DMS114 treated with DMSO at 0.1 percent for 48 hours (cell line): ENCODE measurements at regions not wholly inside any gene's neighbourhood (a gene's known extent, or its start where the extent isn't known, plus 50 kb on each side); places are given as distances from the start of the nearest gene placed in this dataset.

Experiments
- DNase-seq: peaks from one replicate; lab custom pipeline; 2025; ENCODE audit not compliant: unreplicated experiment; lab: John Stamatoyannopoulos, UW

DNA sequence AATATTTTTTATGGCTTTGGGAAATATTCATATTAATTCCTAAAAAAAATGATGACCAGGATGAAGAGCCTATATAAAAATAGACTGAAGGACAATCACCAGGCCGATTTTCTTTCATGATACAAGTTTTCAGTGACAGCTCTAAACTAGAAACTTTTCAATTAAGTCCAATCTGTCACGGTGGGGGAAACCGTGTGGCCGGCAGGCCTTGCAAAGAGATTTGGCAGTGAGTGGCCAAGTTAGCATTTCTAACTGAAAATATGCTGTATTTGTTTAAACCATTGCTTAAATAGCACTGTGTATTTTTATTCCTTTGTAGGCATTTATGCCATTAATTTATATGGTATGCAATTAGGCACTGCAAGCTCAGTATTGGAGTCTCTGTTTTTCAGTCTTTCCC, 294.5 kb upstream of the NRIP1 start:
- no peak for DNase-seq

DNA sequence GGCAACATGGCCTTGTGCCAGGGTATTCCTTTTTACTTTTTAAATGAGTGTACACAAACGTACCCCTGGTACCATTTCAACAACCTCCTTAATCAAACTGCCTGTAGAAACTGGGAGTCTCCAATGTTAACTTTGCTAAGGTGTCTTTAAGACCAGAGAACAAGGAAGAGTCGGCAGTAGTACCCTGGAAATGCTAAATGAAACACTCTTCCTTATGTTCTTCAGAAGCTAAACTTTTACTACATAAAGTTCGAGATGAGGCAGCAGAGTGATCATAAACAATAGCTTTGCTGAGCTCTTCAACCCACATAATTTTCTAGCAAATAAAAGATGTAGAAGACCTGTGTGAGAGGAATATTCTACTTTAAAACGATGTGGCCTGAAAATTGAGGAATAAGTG, 297.7 kb upstream of the NRIP1 start:
- DNase-seq = no peak

- no peak for DNase-seq
Measured at GRCh38 chr21:15363921-15364320, 299.1 kb upstream of the NRIP1 start.

DNA sequence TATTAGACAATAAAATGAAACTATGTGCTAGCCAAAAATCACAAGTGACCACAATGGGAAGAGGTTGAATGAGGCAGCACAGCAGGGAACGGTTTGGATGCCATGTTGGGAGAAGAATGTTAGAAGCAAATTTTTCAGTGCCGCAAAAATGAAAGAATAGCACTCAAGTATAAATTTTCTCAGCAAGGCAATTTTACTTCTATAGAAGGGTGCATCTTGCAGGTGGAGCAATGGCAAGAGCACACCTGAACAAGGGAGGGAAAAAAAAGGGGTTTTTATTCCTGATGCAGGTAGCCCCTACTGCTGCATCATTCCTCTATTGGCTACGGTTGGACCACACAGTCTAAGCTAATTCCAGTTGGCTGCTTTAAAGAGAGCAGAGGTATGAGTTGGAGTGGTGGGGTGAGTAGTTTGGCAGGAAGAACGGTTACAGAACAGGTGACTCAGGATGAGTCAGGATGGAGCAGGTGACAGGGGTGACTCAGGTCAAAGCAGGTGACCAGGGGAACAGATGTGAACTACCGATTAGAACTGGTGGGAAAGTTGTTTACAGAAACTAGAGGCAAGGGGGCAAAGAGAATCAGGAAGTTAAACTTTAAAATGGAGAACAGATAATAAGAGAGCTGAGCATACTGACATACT, 301.1 kb upstream of the NRIP1 start:
- DNase-seq = no peak

DNA sequence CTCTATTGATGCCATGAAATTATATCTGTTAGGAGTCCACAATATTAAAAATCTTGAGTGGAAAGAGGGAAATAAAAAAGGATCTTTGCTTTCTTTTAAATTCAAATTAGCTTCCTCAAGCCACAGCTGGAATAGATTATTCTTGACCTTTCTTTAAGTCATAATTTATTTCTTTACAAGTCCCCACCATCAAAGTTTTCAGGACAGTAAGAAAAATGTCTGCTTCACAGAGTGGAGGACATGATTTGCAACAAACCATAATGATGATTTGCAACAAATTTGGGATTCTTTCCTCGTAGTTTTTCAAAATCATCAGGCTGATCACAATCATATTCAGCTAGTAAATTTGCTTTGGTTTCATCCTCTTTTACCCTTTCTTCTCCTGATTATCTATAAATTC, 301.8 kb upstream of the NRIP1 start:
- DNase-seq = no peak

DNA sequence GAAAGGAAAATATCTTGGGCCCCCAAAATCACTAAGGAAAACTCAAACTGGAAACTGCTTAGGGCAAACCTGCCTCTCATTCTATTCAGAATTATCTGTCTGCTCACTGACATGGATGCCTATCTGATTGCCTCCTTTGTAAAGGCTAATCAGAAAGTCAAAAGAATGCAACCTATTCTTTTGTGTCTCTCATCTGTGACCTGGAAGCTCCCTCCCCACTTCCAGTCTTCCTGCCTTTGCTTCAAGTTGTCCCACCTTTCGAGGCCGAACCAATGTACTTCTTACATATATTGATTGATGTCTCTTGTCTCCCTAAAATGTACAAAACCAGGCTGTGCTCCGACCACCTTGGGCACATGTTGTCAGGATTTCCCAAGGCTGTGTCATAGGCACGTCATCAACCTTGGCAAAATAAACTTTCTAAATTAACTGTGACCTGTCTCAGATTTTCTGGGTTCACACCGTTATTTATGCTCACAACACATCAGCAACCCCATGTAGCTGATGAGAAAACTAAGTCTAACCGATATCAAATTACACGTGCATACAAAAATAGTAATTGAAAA, 302.3 kb upstream of the NRIP1 start:
- no peak for DNase-seq

DNA sequence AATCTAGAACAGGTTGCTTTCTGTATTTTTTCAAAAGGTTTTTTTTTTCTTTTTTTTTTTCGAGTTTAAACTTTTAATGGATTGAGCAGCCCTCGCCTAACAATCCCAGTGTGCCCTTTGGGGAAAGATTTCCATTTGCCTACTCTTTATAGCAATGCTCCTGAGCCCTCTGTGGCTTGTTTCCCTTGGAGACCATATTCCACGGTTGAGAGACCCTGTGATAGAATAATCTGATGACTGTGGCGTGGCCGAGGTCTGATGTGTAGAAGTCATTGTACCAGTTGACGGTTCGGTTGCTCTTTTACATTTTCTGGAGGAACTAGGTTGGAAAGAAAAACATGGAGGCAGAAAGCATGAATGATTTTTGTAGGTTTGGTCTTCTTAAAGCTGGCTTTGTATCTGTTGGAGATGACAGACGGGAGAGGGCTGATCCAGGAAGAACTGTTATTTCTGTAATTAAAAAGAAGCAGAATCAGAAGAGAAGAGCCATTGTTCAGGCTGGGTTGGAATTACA, 305.7 kb upstream of the NRIP1 start:
- DNase-seq = no peak

- DNase-seq = no peak
Measured at GRCh38 chr21:15373941-15374340, 309.1 kb upstream of the NRIP1 start.

GRCh38 chr21:15379776-15380175, 315.0 kb upstream of the NRIP1 start:
- DNase-seq = no peak

DNA sequence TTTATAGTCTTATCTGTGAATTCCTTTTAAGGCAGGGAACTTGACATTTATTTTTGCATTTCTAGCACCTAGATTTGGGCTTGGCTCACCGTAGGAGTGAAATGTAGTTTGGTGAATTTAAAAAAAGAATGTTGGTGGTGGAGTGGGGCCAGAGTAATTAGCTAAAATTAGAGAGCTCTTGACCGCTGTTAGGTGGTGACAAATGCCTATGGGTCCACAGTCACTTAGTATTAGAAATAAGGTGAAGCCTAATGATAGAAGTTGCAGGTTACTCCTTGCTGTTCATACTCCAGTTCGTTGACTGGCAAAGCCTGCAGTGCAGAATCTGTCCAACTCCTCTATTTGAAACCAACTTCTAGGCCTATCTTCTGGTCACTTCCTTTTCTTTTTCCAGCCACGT, 318.8 kb upstream of the NRIP1 start:
- no peak for DNase-seq

DNA sequence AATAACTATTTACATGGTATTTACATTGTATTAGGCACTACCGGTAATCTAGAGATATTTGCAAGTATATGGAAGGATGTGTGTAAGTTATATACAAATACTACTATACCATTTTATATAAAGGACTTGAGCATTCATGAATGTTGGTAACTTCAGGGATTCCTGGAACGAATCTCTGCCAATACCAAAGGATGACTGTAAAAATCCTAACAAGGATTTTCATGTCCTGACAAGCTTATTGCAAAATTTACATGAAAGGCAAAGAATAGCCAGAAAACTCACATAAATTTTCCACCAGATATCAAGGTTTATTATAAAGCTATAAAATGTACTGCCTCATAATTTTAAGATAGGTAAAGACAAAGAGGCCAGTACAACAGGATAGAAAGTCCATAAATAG, 325.2 kb upstream of the NRIP1 start:
- DNase-seq = no peak

DNA sequence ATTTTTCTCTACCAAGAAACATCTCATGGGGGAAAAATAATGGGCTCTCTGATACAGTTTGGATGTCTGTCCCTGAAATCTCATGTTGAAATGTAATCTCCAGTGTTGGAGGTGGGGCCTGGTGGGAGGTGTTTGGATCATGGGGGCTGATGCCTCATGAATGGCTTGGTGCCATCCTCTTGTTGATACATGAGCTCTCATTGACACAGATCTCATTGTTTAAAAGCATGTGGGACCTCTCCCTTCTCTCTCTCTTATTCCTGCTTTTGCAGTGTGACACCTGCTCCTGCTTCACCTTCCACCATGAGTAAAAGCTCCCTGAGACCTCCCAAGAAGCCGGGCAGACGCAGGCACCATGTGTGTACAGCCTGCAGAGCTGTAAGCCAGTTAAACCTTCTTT, 332.5 kb upstream of the NRIP1 start:
- no peak for DNase-seq

- no peak for DNase-seq
Measured at GRCh38 chr21:15400905-15401304, 328.9 kb upstream of the USP25 start.

GRCh38 chr21:15401331-15401730, 328.5 kb upstream of the USP25 start:
- no peak for DNase-seq

GRCh38 chr21:15405214-15405613, 324.6 kb upstream of the USP25 start:
- no peak for DNase-seq

DNA sequence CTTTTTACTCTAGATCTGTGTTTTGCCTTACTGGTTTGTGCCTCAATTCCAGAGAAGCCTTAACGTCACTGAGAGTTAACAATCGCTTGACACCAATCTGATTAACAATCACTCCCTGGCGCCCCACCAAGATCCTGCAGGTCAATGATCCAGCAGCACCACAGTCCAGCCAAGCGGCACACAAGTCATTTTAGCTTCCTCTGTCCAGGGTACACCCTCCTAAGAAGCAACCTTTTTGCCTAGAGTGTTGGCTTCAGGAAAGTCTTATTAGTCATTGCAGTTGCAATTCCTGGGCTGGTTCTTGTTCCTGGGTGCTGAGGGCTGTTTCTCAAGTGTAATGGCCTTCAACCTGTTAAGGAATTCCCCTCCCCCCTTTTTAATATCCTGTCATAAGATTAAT, 323.0 kb upstream of the USP25 start:
- no peak for DNase-seq

DNA sequence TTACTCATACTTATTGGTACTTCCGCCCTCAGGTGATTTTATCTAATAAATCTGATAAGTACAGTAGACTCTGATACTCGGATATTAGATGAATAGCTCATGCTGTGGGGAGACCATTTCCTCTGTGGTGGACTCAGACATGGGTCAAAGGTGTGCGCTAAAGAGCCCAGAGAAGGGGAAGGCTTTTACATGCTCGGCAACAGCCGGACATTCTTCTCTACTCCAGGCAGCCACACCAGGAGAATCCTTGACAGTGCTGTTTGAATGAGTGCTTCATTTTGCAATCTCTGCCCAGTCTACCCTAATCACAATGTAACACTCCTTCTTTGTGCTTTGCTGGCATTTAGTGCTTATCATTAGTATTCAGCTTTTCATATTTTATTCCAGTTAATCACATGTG, 322.2 kb upstream of the USP25 start:
- no peak for DNase-seq

DNA sequence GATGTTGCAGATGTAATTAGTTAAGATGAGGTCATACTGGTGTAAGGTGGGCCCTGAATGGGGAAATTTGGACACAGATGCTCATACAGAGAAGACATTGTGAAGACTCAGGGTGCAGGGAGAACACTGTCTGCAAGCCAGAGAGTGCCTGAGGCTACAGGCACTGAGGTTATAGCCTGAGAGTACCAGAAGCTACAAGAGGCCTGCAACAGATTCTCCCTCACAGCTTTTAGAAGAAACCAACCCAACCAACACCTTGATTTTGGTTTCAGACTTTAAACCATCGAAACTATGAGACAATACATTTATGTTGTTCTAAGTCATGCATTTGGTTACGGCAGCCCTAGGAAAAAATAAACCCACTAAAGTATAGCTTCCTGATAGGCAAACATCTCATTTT, 321.7 kb upstream of the USP25 start:
- no peak for DNase-seq

DNA sequence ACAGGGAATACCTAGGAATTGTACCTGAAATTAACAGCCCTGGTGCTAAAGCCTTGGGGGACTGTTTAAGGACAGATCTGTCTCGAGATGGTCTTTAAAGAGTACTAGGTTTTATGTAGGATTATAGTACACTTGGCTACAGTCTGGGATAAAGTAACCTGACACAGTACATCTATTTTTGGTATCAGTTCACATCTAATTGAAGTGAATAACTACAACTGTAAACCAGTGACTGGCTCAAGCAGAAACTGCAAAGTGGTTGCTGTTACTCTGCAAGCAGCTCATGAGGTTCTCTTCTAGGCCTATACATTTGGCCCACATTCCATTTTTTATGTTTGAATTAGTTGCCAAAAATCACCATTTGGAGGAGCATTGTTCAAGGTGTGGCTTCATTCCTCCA, 320.8 kb upstream of the USP25 start:
- DNase-seq = no peak

DNA sequence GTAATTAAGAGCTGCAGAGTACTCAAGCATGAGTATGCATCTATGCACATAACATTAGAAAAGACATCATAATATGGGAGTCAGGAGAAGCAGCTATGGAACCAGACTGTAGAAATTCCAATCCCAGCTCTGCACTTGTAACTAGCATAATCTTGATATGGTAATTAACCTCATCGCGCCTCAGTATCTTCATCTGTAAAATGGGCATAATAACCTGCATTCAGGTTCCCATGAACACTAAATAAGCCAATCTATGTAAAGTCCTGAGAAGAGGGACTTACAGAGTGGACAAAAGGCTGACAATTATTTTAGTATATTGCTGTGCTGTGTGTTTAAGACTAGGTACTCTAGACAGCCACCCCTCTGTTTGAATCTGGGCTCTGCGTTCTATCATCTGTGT, 318.9 kb upstream of the USP25 start:
- DNase-seq = no peak

DNA sequence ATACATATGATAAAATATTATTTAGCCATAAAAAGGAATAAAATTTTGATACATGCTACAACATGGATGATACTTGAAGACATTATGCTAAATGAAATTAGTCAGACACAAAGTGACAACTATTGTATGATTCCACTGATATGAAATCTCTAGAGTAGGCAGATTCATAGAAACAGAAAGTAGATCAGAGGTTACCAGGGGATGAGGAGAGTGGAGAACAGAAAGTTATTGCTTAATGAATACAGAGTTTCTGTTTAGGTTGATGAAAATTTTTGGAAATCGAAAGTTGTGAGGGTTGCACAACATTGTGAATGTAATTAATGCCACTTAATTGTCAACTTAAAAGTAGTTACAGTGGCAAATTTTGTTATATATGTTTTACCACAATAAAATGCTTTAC, 315.7 kb upstream of the USP25 start:
- no peak for DNase-seq

DNA sequence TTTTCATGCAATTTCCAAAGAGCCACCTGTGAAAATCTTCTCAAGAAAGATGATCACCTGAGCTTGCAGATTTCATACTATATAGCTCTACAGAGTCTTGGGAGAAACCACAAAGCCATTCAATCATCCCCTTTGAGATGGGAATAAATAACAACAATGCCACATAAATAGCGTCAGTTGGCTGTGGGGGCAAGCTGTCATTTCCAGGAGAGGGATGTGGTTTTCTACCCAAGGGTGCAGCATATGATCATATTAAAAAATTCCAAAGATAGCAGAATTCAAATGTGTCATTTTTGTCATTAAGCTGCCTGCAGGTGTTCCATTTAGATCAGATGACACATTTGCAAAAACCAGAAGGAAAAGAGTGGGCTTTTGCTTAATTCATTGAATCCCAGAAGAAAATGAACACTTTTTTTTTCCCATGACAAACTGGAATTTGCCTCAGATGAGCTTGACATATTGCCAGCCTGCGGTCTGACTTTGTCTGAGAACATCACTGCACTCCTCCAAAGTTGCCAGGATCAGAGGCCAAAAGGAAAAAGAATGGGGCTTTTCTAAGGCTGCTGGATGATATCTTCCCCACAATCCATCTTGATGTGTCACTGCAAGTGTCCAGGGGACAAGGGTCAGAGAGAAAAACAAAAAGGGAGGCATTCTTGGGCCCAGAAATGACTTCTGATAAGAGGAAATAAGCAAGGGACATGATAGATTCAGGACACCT, 314.1 kb upstream of the USP25 start:
- DNase-seq = no peak
